ENCODE measurements at regions not wholly inside any gene's neighbourhood (a gene's known extent, or its start where the extent isn't known, plus 50 kb on each side); places are given as distances from the start of the nearest gene placed in this dataset.

- H3K14ac ChIP-seq (ENCODE audit: insufficient read length), result no peak overlapping the region
- H3K27me3 ChIP-seq (replicated peaks in 1 of 4; ENCODE audit: control insufficient read depth in 3 of 4, extremely low read depth in 1 of 4, insufficient read depth in 3 of 4, low read length in 3 of 4), result no peaks in the 10 kb centered on the region
- no peak for DNase-seq (ENCODE audit: low read depth in 1 of 2, low spot score in 2 of 2)
- ChIA-PET CTCF (ENCODE audit: partially characterized antibody) (interaction anchor here (0.6 to 2.1 kb wide), 4 partner anchors 8 to 323 kb away, joined by 4 to 11 read pairs (median 5); no protein-coding TSS in a partner anchor), POLR2A (ENCODE audit: partially characterized antibody) (no interaction called here)
- no peak overlapping the region for H3K18ac ChIP-seq (ENCODE audit: extremely low read depth, low read length)
- H2BK20ac ChIP-seq (ENCODE audit: low read length), result no peak overlapping the region
- no peaks in the 10 kb centered on the region for H3K79me1 ChIP-seq (ENCODE audit: low read depth, low read length)
- H4K8ac ChIP-seq (ENCODE audit: extremely low read depth, insufficient read depth, low read length), result no peak overlapping the region
- no peak overlapping the region for H2BK12ac ChIP-seq (ENCODE audit: low read depth, low read length)
- peaks cover under 1% of the 10 kb centered on the region; the same call in 1 of the 2 replicates for H3K23me2 ChIP-seq (ENCODE audit: low read depth, low read length)
- H4K20me1 ChIP-seq (replicated peaks in 1 of 2; ENCODE audit: control insufficient read depth in 1 of 2, insufficient read depth in 2 of 2, low read length in 2 of 2), result no peaks in the 10 kb centered on the region
- FAIRE-seq, result no peak
- WGBS, 2 experiments (ENCODE audit: extremely low coverage in 1 of 2, insufficient coverage in 1 of 2, insufficient read length in 1 of 2, insufficient replicate concordance in 2 of 2, low coverage in 1 of 2, low lambda C conversion rate in 2 of 2, missing lambda C conversion rate in 1 of 2), result 93% methylated on average over 7 of the region's 7 CpGs; no CpG with 5 or more reads in 1 of the 2 experiments
- no peak overlapping the region for H2BK120ac ChIP-seq (replicated peaks; ENCODE audit: low read depth, low read length)
- H2BK15ac ChIP-seq (ENCODE audit: low read length), result no peak overlapping the region
- H3K23ac ChIP-seq (ENCODE audit: insufficient read length), result no peak overlapping the region
- no peak overlapping the region for H2AK5ac ChIP-seq (ENCODE audit: low read depth, low read length)
- H2AFZ ChIP-seq (ENCODE audit: low read length), result peak overlapping the region; percentile 77; the same call in 1 of the 2 replicates
- no peak for TF ChIP-seq ASH2L (IDR thresholded peaks at IDR 0.05; ENCODE audit: low read length)
- no peak for TF ChIP-seq SRF (IDR thresholded peaks at IDR 0.05; ENCODE audit: low read depth, low read length)
- no peak for TF ChIP-seq KDM4A (IDR thresholded peaks at IDR 0.05; ENCODE audit: low read depth, low read length, severe bottlenecking)
- TF ChIP-seq ZNF274 (IDR thresholded peaks at IDR 0.05; ENCODE audit: borderline replicate concordance, extremely low read depth, low read length), result no peak
- TF ChIP-seq CTBP2 (IDR thresholded peaks at IDR 0.05; ENCODE audit: borderline replicate concordance, insufficient read depth, insufficient read length, low read length), result no peak
- H3K4me3 ChIP-seq (ENCODE audit: extremely low read depth in 1 of 4, insufficient read depth in 2 of 4, low read depth in 3 of 4, low read length in 4 of 4), result no peak overlapping the region
- no peak overlapping the region for H2BK5ac ChIP-seq (ENCODE audit: low read depth, low read length)
- no peak overlapping the region for H4K91ac ChIP-seq (replicated peaks; ENCODE audit: insufficient read length, low read length)
- no peak overlapping the region for H3K56ac ChIP-seq (replicated peaks; ENCODE audit: insufficient read length, low read depth, low read length)
- H3K36me3 ChIP-seq (ENCODE audit: control insufficient read depth in 2 of 4, insufficient read depth in 4 of 4, low read length in 3 of 4), result no peaks in the 10 kb centered on the region
- no peak overlapping the region for H3K27ac ChIP-seq (ENCODE audit: low read depth, low read length)
- H4K5ac ChIP-seq (ENCODE audit: insufficient read length, low read depth, low read length), result no peak overlapping the region
- no peak overlapping the region for H3K4me2 ChIP-seq (ENCODE audit: insufficient read depth in 1 of 2, low read depth in 2 of 2, low read length in 2 of 2)
- H3K4ac ChIP-seq (replicated peaks; ENCODE audit: insufficient read length, low read depth, low read length), result no peak overlapping the region
- H3K4me1 ChIP-seq (replicated peaks in 1 of 4; ENCODE audit: control insufficient read depth in 3 of 4, insufficient read depth in 4 of 4, low read length in 3 of 4), result no peaks in the 10 kb centered on the region
- no peaks in the 10 kb centered on the region for H3K9me3 ChIP-seq (ENCODE audit: insufficient read depth in 2 of 2, low read depth in 1 of 2, low read length in 1 of 2)
- H3K9ac ChIP-seq (replicated peaks in 1 of 4; ENCODE audit: extremely low read depth in 1 of 4, low read depth in 3 of 4, low read length in 3 of 4), result no peak overlapping the region
- no peaks in the 10 kb centered on the region for H3K79me2 ChIP-seq (ENCODE audit: control insufficient read depth in 1 of 2, insufficient read depth in 2 of 2, low read length in 2 of 2)
Observed at GRCh38 chr2:203808046-203808750, 59.4 kb upstream of the CTLA4 start.

All from H1 (cell line).